ENCODE measurements at regions not wholly inside any gene's neighbourhood (a gene's known extent, or its start where the extent isn't known, plus 50 kb on each side); places are given as distances from the start of the nearest gene placed in this dataset.

- TF ChIP-seq POLR2A (IDR thresholded peaks at IDR 0.05; ENCODE audit: low read depth, low read length) (no peak), POLR2AphosphoS5 (IDR thresholded peaks at IDR 0.05; ENCODE audit: low read depth, low read length) (no peak), SPI1 (IDR thresholded peaks at IDR 0.05; ENCODE audit: low read depth, low read length) (no peak), TAF1 (IDR thresholded peaks at IDR 0.05; ENCODE audit: low read depth, low read length) (no peak), PAX5 (IDR thresholded peaks at IDR 0.05; ENCODE audit: insufficient read depth, low read length, severe bottlenecking) (no peak)
Measured at GRCh38 chr14:83894568-83894967, 1635.4 kb upstream of the FLRT2 start.

Data from GM12891 (cell line).